SK-N-SH treated with all-trans-retinoic acid at 6 μM for 48 hours (cell line): ENCODE measurements at regions not wholly inside any gene's neighbourhood (a gene's known extent, or its start where the extent isn't known, plus 50 kb on each side); places are given as distances from the start of the nearest gene placed in this dataset.

Experiments
- PATZ1 ChIP-seq: fragments of 250-450 bp; sonication (Bioruptor Pico); IDR thresholded peaks from 2 replicates; pipeline ENCODE4 v1.8.0; 2020; ENCODE audit warnings: mild to moderate bottlenecking, moderate library complexity, borderline replicate concordance
- PPARA ChIP-seq: fragments of 250-450 bp; sonication (Bioruptor Pico); IDR thresholded peaks from 2 replicates; pipeline ENCODE4 v1.5.0; 2020; ENCODE audit warnings: mild to moderate bottlenecking, borderline replicate concordance

- TF ChIP-seq PPARA (CRISPR knock-in tag) (no peak), PATZ1 (CRISPR knock-in tag) (no peak)
Observed at GRCh38 chr17:63341276-63341675, 104.8 kb downstream of the CYB561 start.
